HG03469 (cell line): ENCODE measurements at regions not wholly inside any gene's neighbourhood (a gene's known extent, or its start where the extent isn't known, plus 50 kb on each side); places are given as distances from the start of the nearest gene placed in this dataset.
"Not testable (repeated sequence)": the region's sequence is repeated elsewhere in the genome, so short reads cannot be mapped to it uniquely, and the experiment has no call there.

Experiments used
- ATAC-seq: cut with Tn5 transposase; IDR thresholded peaks from one replicate; pipeline ENCODE4 v1.9.1; 2021; ENCODE audit warnings: mild to moderate bottlenecking, moderate library complexity, moderate number of reproducible peaks; ENCODE audit not compliant: unreplicated experiment

DNA sequence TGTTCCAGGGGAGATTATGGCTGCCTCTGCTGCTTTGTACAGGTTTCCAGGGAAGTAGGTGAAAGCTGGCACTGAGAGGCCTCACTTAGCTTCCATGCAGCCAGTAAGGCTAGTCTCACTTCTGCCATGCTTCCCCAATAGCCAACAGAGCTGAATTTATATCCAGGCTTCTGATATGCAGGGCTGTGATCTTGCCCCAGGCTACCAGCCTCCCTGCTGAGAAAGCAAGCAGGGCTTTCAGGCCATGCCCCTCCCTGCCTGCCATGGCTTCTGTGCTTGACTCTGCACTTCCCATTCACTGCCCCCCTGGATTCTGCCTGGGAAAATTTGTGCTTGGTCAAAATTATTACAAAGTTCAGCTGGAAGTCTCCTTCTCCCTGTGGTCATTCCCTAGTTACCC, 302.1 kb upstream of the FBXO33 start:
- ATAC-seq, result no peak

DNA sequence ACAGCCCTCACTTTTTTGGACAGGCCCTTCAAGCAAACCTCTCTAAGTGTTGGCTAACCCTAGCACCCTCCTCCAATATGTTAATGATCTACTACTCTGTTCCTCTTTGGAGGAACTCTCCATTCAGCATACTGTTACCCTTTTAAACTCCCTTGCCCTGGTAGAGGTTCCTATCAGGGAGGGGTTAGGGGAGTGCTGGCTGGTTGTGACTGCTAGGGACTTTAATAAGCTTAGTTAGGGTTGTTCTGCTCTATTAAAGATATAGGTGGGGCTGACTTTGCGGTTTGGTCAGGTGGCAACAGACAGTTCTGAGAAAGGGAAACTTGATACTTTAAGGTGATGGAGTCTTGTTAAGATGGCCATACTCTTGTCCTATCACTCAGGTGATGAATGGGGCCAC, 301.5 kb upstream of the FBXO33 start:
- ATAC-seq, result no peak

DNA sequence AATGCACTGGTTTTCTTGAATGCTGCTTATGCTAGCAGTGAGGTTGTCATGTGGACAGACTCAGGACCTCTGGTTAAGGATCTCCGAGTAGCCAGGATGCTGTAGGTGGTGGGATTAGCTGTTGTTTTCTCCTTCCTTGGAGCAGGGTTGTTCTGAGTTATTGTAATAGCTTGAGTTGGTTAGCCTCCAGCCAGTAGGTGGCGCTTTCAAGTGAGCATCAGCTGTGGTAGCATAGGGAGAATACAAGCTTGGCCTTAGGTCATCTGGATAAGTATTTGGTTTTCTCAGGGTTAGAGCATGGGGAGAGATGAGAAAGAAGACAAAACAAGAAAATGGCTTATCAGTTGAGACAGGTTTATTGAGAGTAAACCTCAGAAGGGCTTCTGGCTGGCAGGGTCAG, 299.7 kb upstream of the FBXO33 start:
- ATAC-seq, result no peak

DNA sequence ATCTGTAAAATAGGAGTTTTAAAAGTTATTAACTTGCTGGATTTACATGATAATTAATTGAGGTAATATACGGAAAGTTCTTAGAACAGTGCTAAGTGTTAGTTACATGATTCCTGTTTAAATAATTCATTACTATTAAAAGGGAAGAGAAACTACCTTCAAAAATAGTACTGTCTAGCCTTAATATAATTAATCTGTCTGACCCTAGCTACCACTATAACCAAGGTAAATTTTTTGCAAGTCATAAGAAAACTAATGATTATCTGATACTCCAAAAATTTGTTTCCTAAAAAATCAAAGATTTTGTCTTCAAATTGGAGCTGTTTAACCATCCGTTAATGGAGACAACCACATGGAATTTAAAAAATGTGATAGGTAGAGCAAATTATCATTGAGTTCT, 294.3 kb upstream of the FBXO33 start:
- no peak for ATAC-seq

DNA sequence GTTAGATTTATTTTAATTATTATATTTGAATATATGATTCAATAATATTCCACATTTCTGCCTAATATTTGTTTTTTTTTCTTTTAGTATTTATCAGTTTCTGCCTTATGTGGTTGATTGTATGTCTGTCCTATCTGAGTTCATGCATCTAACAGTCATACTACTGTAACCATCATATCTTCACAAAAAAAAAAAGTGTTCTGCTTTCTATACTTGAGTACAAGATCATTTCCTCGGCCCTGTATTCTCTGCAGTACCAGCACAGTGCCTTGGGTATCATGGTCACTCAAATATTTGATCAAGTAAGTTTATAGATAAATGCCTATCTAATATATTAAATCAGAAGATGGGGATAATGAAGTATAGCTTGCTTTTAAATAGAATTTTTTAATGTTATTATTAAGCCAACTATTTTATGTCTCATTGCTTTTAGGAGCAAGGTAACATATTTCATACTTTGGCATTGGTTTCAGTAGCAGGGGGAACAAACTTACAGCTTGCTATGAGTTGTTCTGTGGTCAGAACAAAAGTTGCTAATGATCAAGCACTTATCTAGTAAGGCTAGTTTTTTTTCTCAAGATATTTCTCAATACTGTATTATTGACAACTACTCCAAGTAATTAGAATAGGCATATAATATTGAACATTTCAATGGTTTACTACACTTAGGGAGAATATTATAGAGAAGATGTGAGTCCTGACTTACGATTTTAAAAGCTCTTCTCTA, 290.5 kb upstream of the FBXO33 start:
- ATAC-seq, result no peak

DNA sequence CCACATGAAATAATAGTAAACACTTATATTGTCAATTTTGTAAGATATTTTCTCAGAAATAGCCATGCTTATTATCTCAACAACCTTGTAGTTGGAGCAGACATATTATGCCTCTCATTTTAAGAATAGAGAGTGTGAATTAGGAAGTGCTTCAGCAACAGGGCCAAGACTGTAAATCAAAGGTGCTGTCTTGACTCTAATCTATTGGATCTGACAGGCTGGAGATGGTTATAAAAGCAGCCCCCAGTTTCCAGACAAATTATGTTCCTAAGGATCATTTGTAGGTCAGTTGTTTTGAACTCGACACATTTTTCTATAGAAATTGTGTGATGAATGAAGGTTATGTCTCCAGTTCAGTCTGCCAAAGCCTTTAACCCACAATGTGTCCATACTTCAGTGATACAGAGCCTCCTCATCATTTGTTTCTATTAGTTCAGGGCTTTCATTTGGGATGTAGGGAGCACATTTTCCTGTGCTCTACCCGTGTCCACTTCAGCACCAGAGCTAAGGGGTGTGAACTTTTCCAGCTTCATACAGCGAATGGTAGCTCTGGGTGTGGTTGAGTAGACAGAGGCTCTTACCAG, 284.8 kb upstream of the FBXO33 start:
- ATAC-seq, result no peak

DNA sequence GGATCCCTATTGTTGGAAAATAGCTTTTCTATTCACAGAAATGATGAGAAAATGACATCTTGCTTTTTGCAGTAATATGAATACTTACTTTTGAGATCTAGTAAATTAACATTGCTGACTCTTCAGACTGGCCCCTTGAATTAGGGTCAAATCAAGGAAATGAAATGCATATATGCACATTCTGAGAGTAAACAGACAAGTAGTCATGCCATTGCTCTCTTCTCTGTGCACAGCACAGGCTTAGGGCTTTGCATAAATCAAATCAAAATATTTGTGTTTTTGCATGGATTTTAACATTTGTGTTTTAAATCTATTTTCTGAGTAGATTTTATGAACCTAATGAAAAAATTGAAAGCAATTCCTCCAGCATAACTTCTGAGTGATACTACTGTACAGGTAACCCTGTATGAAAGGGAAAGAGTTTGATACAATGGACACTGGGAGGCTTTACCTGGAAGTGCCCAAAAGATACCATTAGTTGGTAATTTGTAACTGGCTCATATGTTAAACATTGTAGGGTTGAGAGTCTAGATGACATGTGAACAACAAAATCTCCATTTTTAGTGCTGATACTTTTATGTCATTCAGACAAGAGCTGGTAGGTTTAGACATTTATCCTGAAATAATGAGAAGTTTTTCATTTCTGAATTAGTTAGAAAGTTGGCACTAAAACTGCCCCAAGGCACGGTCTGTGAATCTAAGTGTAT, 280.2 kb upstream of the FBXO33 start:
- ATAC-seq, result no peak

DNA sequence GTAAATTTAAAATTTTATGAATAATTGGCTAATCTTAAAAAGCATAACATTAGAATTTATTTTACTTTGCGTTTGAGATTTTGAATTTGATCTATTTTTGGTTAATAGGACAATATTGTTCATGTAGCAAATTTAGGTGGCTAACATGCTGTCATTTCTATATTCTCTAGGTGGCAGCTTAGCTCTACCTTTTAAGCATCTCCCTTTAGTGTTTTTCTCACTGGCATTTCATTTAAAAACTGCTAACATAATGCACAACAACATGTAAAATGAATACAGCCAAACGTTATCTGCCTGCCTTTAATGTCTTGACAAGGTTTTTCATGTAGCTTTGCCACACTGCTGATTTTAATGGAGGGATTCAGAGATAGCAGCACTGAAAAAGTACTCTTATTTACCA, 272.4 kb upstream of the FBXO33 start:
- no peak for ATAC-seq

DNA sequence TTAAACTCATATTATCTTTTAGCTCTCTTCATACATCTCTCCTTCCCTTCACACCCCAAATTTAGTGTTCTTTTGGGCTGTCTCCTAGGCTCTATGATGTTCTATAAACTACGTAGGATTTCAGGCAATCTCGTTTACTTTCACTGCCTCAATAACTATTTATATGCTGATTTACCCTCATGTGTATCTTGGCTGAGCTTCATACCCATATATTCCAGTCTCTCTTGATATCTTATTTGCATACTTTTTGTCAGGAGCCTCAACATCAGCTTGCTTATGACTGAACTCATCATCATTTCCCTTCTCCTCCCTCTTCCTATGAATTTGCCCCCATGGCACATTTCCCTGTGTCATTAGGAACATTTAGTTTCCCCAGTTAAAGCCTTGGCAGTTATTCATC, 262.1 kb upstream of the FBXO33 start:
- ATAC-seq, result no peak

DNA sequence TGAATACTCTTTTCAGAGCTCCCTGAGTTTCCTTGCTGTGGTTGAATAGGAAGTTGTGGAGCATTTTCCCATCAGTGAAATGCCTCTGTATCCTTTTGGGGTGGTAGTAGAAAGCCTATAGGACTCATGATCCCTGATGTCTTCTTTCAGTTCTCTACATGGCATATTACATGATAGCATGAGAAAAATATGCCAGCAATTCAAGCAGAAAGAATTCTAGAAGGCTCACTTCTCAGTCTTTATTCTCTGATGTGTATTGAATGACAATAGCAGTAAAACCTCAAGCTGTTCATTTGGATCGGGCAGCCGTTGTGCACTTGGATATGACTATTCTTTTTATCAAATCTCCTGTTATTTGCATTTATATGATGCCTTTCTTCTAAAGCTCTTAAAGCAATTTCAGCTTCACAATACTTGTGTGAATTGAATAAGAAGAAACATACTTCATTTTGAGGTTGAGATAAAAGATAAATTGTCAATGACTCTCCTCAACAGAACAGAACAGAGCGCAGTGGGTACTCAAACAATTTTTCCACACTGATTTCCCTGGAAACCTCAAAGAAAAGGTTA, 251.5 kb upstream of the FBXO33 start:
- ATAC-seq, result no peak

DNA sequence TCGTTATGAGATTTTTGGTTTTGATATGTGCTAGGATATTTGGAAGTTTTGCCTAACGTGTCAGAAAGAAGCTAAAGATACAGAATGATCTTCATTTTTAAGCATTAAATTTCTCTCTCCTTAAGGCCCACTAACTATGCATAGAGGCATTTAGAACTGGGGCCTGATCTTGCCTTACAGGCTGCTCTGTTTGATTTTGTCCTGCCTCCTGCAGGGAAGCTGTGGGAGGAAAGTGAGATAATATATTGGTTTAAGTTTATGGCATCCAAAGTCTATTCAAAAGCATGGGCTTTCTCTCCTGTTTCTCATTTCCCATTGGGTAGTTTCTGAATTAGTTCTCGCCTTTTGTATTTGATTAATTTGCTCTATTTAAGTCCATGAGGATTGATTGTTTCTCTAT, 250.3 kb upstream of the FBXO33 start:
- no peak for ATAC-seq

DNA sequence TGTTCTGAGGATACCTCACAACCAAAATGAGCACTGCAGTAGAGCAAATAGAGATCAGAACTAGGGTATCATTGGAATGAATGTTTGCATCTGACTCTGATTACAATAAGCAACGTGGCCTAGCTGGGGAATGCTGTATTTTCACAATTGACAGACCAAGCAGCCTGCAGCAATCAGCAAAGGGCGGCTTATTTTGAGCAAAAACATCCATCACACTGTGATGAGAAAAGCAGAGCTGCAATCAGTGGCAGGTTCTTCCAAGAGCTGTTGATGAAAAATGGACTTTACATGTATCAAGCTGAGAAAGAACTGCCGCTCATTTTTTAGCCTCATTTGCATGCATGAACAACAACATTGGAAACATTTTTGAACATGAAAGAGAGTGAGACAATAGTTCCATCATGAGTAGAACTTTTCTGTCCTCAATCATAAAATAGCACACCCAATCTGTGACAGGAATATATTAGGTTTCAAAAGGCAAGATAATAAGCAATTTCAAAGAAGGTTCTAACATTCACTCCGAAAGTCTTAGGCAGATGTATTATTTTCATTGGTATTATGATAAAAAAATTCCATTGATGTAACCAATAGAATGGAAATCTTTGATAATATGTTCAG, 249.7 kb upstream of the FBXO33 start:
- ATAC-seq, result no peak

DNA sequence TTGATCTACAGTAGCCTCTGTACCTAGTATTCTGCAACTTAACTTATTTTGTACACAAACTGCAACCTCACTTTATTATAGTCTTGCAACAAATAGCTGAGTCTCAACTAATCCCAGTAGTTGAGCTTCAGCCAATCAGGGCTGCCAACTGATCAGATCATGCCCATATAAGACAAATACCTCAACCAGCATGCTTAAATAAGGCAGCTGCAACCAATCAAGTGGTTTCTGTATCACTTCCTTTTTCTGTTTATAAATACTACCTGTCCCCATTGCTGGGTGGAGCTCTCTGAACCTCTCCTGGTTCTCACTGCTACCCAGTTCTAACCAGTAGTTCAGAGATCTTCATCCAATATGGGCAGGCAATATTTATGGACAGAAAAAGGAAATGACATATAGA, 248.5 kb upstream of the FBXO33 start:
- ATAC-seq, result peak; percentile 87

DNA sequence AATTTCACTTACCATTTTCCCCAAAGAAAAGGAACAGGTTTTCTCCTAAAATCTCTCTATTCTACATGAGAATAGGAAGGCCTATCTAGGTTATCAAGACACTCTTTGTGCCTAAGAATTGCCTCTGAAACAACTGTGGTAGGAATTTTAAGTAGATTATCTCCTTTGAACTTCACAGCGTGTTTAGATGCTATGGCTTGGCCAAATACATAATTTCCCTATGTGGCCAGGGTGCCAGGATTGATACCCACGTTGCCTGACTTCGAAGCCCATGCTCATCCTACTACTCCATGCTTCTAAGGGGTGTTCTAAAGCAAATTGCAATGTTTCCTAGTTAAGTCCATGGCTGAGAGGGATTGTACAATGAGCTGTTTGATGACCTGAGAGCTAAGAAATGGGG, 241.5 kb upstream of the FBXO33 start:
- ATAC-seq, result no peak

DNA sequence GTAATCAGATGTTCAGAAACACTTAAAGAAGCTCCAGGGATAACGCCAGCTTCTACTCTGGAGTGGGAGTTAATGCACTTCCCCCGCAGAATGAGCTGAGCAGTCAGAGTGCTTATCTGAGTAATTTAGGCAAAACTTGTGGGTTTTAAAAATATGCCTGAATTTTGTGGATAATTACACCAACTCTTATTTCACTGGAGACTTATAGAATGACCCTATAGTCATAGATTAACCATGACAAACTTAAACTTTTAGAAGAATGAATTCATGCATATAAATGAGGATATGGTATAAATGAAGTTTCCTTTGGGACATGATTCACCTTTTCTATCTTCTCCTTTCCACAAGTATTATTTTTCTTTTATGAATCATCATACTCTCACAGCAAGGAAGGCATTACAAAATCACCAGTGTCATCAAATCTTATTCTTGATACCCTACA, 241.1 kb upstream of the FBXO33 start:
- no peak for ATAC-seq

DNA sequence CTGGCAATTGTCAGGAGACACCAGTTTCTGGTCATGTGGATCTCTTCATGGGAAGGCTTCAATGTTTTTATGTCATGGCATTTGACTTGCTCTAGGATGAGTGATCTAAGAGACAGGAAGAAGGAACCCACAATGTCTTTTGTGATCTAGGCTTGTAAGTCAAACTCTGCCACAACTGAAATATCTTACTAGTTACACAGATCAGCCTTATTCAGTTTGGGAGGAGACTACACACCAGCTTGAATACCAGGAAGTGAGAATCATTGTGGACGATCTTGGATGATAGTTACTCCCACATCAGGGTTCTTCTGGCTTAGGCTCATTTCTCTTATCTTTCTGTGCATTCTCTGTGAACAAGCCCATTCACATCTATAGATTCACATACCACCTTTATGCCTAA, 236.2 kb upstream of the FBXO33 start:
- no peak for ATAC-seq

DNA sequence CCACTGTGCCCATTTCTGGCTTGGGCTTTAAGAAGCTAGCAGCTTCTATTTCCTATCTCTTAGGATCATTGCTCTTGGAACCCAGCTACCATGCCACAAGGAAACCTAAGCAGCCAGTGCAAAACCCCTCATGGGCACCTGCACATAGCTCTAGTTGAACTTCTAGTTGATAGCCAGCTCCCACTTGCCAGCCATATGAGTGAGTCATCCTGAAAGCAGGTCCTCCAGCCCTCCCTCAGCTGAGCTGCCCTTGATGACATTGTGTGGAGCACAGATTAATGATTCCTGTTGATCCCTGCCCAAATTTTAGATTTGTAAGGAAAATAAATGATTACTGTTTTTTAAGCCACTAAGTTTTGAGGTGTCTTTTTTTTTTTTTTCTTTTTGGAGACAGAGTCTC, 234.2 kb upstream of the FBXO33 start:
- ATAC-seq, result no peak

DNA sequence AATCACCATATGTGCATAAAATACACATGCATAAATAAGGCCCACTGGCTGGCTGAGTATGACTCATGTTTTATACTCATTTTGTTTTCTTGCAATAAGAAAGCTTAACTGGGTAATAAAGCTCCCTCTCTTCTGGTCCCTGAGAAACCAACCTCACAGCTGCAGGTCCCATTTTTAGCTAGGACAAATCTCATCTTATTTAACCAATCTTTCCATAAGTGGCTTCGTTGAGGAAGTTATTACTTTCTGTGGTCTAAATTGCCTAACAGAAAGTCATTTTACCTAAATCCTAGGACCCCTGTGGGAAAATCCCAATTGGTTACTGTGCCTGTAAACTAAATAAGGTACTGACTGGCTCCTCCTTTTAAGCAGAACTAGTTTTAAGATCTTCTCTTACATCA, 232.8 kb upstream of the FBXO33 start:
- no peak for ATAC-seq

DNA sequence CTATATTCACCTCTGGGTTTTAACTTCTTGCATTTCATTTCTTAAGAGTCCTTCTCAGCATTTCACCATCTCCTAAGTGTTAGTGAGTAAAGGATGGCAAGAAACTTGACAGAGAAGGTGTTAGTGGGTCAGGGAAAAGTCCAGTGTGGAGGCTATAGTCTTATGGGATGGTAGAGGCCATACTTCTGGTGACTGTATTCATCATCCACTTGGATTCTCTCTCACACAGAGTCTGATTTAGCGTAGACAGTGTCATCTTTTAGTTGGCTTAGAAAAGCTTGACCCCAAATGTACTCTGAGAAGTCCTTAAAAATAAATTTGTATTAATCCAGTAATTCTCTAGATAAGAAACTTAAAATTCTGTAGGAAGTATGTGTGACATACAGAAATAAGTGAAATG, 232.4 kb upstream of the FBXO33 start:
- no peak for ATAC-seq

DNA sequence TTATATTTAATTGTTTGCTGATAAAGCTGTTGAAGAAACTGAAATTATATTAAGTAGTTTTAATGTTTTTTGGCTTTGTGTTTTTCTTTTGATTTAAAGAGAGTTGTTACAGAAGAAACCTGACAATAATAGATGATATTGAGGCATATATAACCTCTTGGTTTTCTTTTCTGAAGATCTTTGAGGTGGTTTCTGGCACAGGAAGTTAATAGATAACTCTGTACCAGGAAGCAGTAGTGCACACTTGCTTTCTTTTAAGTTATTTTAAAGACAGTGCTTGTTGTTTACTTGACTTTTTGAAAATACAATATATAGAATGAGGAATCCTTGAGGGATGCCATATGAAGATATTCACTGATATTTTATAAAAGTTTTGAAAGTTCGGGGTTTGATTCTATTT, 209.0 kb upstream of the FBXO33 start:
- no peak for ATAC-seq

DNA sequence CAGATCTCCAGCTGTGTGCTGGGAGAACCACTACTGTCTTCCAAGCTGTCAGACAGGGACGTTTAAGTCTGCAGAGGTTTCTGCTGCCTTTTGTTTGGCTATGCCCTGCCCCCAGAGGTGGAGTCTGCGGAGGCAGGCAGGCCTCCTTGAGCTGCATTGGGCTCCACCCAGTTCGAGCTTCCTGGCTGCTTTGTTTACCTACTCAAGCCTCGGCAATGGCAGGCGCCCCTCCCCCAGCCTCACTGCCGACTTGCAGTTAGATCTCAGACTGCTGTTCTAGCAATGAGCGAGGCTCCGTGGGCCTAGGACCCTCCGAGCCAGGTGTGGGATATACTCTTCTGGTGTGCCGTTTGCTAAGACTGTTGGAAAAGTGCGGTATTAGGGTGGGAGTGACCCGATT, 206.8 kb upstream of the FBXO33 start:
- not testable (repeated sequence) for ATAC-seq

DNA sequence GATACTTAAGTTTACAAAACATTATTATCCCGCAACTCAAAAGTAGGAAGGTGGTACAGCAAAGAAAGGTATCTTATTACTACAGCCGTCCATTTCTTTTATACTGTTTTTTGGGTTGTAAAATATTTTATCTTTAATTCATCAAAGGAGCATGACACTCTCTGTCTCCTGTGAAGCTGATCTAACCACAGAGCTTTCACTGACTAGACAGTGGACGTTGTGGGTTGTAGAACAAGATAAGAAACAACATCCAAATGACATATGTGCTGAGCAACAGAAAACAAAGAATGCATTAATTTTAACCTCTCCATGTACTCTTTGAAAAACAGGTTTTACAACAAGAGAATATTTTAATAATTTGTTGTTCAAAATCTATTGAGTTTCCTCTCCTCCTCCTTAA, 195.9 kb upstream of the FBXO33 start:
- ATAC-seq, result no peak
